ENCODE measurements at regions not wholly inside any gene's neighbourhood (a gene's known extent, or its start where the extent isn't known, plus 50 kb on each side); places are given as distances from the start of the nearest gene placed in this dataset.

- TF ChIP-seq CTCF (IDR thresholded peaks at IDR 0.05; ENCODE audit: low read depth, low read length, missing input control) (no peak), MAX (IDR thresholded peaks at IDR 0.05) (no peak), SP1 (IDR thresholded peaks at IDR 0.05) (no peak), YY1 (IDR thresholded peaks at IDR 0.05) (no peak), JUND (IDR thresholded peaks at IDR 0.05) (no peak)
These were observed 165.3 kb upstream of the CDH20 start for GRCh38 chr18:61167902-61168301.
